Dermis microvascular lymphatic vessel endothelial cell (primary cell): ENCODE measurements at regions not wholly inside any gene's neighbourhood (a gene's known extent, or its start where the extent isn't known, plus 50 kb on each side); places are given as distances from the start of the nearest gene placed in this dataset.

Experiments used
- DNase-seq, 2 donors: peaks; one replicate each; pipeline versions ENCODE4 v3.0.0 to v3.0.0-alpha.2; 2010; ENCODE audit warnings: low read depth in 2 of 2

- DNase-seq = no peak
These were observed 477.0 kb downstream of the IPMK start for GRCh38 chr10:57790703-57791102.

- DNase-seq = no peak
These were observed 479.6 kb downstream of the IPMK start for GRCh38 chr10:57788117-57788516.

- DNase-seq = no peak
These were observed 480.6 kb downstream of the IPMK start for GRCh38 chr10:57786850-57787750.

GRCh38 chr10:57786331-57786730 is 481.4 kb downstream of the IPMK start:
- no peak for DNase-seq

GRCh38 chr10:57785546-57785945 is 482.1 kb downstream of the IPMK start:
- no peak for DNase-seq

- DNase-seq = no peak
These were observed 482.6 kb downstream of the IPMK start for GRCh38 chr10:57785068-57785467.

GRCh38 chr10:57776688-57777432 is 490.8 kb downstream of the IPMK start:
- no peak for DNase-seq

GRCh38 chr10:57775250-57775649 is 492.4 kb downstream of the IPMK start:
- no peak for DNase-seq

GRCh38 chr10:57769298-57769697 is 498.4 kb downstream of the IPMK start:
- no peak for DNase-seq

GRCh38 chr10:57759777-57760176 is 507.9 kb downstream of the IPMK start:
- no peak for DNase-seq

- DNase-seq = no peak
These were observed 512.9 kb downstream of the IPMK start for GRCh38 chr10:57754803-57755202.

- DNase-seq = no peak
These were observed 524.0 kb downstream of the IPMK start for GRCh38 chr10:57743711-57744110.

- DNase-seq = no peak
These were observed 525.9 kb downstream of the IPMK start for GRCh38 chr10:57741751-57742150.

- no peak for DNase-seq
These were observed 544.4 kb downstream of the IPMK start for GRCh38 chr10:57723305-57723704.

- DNase-seq = no peak
These were observed 550.8 kb downstream of the IPMK start for GRCh38 chr10:57716884-57717283.

- no peak for DNase-seq
These were observed 552.5 kb downstream of the IPMK start for GRCh38 chr10:57715233-57715632.

- DNase-seq = no peak
These were observed 560.4 kb downstream of the IPMK start for GRCh38 chr10:57707300-57707658.

- DNase-seq = no peak
These were observed 561.0 kb downstream of the IPMK start for GRCh38 chr10:57706576-57707299.

- DNase-seq = no peak
These were observed 561.7 kb downstream of the IPMK start for GRCh38 chr10:57706016-57706415.

GRCh38 chr10:57699944-57700343 is 567.8 kb downstream of the IPMK start:
- DNase-seq = no peak

- DNase-seq = no peak
These were observed 571.1 kb downstream of the IPMK start for GRCh38 chr10:57696641-57697040.

GRCh38 chr10:57694956-57695608 is 572.6 kb downstream of the IPMK start:
- no peak for DNase-seq
